HG03378 (cell line): ENCODE measurements at regions not wholly inside any gene's neighbourhood (a gene's known extent, or its start where the extent isn't known, plus 50 kb on each side); places are given as distances from the start of the nearest gene placed in this dataset.
"Not testable (repeated sequence)": the region's sequence is repeated elsewhere in the genome, so short reads cannot be mapped to it uniquely, and the experiment has no call there.

ENCODE experiments used
- ATAC-seq: cut with Tn5 transposase; IDR thresholded peaks from one replicate; pipeline ENCODE4 v1.9.1; 2021; ENCODE audit warnings: mild to moderate bottlenecking, moderate library complexity; ENCODE audit not compliant: unreplicated experiment

GRCh38 chr5:63128018-63128417 is 549.4 kb downstream of the LRRC70 start:
- no peak for ATAC-seq

DNA sequence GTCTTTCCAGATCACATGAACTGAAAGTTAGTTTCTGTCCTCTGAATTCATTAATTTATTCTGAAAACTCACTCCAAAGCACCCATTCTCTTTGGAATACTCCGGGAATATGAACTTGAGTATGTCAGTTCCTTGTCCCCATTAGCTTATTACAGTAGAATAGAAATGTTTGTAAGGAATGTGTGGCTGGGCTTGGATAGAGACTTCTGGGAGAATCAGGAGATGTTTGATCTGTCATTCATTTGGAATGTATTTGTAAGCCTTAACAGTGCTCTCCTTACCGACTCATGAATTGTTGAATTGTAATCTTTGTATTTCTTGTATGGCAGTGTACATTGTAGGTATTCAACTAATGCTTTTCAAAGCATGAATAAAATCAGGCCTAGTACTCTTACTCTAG is 548.4 kb downstream of the LRRC70 start:
- no peak for ATAC-seq

DNA sequence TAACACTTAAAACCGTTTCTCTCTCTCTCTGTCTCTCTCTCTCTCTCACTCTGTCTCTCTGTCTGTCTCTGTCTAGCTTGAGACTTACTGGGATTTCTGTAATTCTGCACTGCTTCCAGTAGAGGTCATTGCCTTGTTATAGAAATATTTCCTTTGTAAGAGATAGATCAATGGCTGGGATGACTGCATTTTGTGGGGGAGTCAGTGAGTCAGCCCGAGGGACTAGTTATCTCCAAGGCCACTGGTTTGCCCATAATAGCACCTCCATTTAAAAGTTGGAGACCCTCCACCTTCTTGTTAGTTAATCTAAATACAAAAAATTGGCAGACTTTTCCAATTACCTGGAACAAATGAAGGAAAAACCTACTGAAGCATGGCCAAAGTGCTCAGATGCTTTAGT is 547.2 kb downstream of the LRRC70 start:
- ATAC-seq, result peak; percentile 88

DNA sequence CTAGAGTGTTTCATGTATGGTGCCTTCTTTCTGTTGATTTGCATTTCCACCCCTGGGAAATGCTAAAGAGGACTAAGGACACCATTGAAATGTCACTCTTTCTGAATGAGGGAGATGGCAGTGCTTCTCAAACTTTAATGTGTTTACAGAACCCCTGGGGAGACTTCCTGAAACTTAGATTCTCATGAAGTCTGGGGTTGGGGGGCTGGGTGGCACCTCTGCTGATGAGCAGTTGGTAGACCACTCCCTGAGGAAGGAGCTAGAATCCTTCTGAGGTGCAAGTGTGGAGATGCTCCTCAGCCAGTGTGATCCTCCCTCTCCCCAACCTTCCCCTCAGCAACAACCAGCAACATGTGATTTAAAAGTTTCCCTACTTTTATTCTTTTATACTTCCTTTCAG is 546.8 kb downstream of the LRRC70 start:
- no peak for ATAC-seq

- no peak for ATAC-seq
Observed at GRCh38 chr5:63124266-63124665, 545.6 kb downstream of the LRRC70 start.

DNA sequence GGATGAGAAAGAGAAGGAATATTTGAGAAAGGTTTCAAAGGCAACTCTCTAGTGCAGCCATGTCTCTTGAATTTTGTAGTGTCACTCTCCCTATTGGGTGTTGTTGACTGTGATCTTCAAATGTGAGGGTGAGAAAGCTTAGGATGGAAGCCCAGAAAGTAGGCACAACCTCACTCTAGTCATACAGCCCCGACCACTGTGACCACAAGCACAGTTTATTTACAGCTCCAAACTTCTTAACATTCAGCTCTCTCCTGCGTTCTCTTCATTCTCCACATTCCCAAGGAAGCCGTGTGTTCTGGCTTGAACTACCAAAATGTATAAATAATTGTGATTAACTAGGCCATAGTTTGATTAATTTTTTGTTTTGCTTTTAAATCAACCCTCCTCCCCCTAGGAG is 542.9 kb downstream of the LRRC70 start:
- no peak for ATAC-seq

DNA sequence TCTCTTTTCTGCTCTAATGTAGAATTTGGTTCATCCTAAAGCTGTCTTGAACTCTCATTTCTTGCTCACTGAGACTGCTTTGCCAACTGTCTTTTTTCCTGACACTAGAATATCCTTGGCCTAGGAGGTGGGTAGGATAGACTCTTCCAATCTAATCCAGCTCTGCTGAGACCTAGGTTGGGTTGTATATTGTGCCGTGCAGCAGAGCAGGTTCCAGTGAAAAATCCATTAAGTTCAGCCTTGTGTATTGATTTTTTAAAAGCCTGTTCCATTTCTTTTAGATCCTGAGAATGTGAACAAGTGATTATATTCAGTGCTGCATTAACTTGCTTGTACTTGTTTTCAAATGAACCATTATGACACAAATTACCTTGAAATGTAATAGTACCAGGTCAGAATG is 539.6 kb downstream of the LRRC70 start:
- no peak for ATAC-seq

- no peak for ATAC-seq
Observed at GRCh38 chr5:63111891-63112290, 533.3 kb downstream of the LRRC70 start.

DNA sequence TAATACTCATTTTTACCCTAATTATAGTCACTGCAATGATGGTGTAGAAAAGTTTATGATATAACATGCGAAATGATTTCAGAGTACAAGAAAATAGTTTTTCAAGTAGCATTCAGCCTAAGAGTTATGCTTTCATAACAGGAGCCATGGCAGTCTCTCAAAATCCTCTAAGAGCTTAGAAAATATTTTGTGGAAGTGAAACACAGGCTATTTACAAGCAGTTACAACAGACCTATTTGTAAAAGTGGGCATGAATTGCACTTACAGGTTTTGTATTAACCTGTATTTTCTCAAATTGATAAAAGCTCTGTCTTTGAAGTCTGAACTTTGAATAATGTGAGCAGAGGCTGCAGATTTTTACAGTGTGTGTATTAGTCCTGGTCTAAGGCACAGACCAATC is 523.3 kb downstream of the LRRC70 start:
- no peak for ATAC-seq

GRCh38 chr5:63097286-63097685 is 518.7 kb downstream of the LRRC70 start:
- ATAC-seq, result no peak

DNA sequence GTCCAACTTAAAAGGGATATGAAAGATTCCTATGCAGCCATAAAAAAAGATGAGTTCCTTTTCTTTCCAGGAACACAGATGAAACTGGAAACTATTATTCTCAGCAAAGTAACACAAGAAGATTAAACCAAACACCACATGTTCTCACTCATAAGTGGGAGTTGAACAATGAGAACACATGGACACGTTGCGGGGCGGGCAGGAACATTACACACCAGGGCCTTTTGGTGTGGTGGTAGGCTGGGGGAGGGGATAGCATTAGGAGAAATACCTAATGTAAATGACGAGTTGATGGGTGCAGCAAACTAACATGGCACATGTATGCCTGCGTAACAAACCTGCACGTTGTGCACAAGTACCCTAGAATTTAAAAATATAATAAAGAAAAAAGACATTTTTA is 516.1 kb downstream of the LRRC70 start:
- no peak for ATAC-seq

DNA sequence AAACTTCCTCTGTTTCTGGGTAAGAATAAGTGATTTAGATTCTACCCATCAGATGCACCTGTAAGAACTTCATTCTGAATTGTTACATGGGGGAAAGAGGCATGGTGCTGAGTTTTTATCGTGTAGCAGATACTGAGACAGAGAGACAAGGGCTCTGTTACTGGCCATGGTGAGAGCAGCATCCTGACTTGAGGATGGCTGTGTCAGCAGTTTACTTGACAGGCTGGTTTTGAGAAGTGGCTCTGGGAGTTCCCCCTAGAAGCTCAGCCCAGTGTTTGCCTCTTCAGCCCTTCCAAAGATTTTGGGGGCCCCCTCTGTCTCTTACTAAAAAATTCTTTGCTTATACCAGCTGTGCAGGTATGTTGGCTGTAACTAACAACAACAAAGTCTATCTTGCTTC is 510.5 kb downstream of the LRRC70 start:
- ATAC-seq, result no peak

GRCh38 chr5:63085561-63085960 is 506.9 kb downstream of the LRRC70 start:
- ATAC-seq, result no peak

DNA sequence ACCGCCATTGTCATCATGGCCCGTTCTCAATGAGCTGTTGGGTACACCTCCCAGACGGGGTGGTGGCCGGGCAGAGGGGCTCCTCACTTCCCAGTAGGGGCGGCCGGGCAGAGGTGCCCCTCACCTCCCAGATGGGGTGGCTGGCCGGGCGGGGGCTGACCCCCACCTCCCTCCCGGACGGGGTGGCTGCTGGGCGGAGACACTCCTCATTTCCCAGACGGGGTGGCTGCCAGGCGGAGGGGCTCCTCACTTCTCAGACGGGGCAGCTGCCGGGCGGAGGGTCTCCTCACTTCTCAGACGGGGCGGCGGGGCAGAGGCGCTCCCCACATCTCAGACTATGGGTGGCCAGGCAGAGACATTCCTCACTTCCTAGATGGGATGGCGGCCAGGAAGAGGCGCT is 505.1 kb downstream of the LRRC70 start:
- ATAC-seq, result not testable (repeated sequence)

DNA sequence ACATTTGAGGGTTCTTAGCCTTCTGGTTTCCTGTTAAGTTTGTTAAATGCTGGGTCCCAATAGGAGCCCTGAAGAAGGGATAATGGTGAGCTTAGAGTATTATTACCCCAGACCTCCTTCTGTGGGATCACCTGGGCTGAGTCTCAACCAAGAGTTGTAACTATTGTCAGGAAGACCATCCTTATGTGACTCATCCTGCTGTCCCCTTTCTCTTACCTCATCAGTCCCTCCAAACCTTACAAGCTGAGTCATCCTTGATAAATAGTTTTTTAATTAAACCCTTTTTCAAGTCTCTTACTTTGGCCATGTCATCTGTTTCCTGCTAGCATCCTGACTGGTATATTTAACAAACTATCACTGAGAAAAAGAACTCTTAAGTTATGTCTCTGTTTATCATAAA is 502.8 kb downstream of the LRRC70 start:
- no peak for ATAC-seq

GRCh38 chr5:63070001-63070400 is 491.4 kb downstream of the LRRC70 start:
- no peak for ATAC-seq

- ATAC-seq, result no peak
Observed at GRCh38 chr5:63055421-63055820, 476.8 kb downstream of the LRRC70 start.

DNA sequence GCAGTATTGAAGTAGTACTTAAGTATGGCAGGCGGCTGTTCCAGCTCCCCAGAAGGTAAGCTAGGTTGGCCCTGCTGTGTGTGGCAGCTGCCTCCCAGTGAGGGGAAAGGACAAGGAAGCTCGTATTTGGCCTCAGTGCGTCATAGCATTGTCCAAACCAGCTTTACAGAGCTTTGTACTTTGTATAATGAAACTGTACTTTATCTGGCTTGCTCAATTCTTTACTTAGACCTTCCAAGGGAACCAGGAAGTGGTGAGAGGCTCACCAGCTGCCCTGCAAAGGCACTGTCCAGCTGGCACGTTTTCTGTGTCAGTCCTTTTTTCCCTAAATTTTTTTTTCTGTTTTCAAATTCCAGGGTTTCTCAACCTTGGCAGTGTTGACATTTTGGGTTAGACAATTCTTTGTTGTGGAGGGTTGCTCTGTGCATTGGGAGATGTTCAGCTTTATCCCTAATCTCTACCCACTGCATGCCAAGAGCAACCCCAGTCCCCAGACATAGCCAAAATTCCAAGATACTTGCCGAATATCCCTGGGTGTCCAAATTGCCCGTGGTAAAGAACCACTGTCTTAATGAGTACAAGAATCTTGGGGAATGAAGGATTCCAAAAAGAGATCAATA is 474.5 kb downstream of the LRRC70 start:
- no peak for ATAC-seq

- ATAC-seq, result no peak
Observed at GRCh38 chr5:63050916-63051315, 472.3 kb downstream of the LRRC70 start.

- no peak for ATAC-seq
Observed at GRCh38 chr5:63049935-63050334, 471.3 kb downstream of the LRRC70 start.

GRCh38 chr5:63043792-63044191 is 465.2 kb downstream of the LRRC70 start:
- no peak for ATAC-seq

DNA sequence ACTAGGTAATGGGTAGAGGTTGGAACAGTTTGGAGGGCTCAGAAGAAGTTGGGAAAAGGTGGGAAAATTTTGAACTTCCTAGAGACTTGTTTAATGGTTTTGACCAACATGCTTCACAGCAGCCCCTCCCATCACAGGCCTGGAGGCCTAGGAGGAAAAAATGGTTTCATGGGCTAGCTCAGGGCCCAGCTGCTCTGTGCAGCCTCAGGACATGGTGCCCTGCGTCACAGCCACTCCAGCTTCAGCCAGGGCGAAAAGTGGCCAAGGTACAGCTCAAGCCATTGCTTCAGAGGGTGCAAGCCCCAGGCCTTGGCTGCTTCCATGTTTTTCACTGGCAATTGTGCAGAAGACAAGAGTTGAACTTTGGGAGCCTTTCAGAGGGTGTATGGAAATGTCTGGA is 453.7 kb downstream of the LRRC70 start:
- ATAC-seq, result no peak

GRCh38 chr5:63029891-63030290 is 451.3 kb downstream of the LRRC70 start:
- ATAC-seq, result no peak

- no peak for ATAC-seq
Observed at GRCh38 chr5:63025679-63026078, 447.1 kb downstream of the LRRC70 start.
